ENCODE measurements at regions not wholly inside any gene's neighbourhood (a gene's known extent, or its start where the extent isn't known, plus 50 kb on each side); places are given as distances from the start of the nearest gene placed in this dataset.
"Not testable (repeated sequence)": the region's sequence is repeated elsewhere in the genome, so short reads cannot be mapped to it uniquely, and the experiment has no call there.

DNA sequence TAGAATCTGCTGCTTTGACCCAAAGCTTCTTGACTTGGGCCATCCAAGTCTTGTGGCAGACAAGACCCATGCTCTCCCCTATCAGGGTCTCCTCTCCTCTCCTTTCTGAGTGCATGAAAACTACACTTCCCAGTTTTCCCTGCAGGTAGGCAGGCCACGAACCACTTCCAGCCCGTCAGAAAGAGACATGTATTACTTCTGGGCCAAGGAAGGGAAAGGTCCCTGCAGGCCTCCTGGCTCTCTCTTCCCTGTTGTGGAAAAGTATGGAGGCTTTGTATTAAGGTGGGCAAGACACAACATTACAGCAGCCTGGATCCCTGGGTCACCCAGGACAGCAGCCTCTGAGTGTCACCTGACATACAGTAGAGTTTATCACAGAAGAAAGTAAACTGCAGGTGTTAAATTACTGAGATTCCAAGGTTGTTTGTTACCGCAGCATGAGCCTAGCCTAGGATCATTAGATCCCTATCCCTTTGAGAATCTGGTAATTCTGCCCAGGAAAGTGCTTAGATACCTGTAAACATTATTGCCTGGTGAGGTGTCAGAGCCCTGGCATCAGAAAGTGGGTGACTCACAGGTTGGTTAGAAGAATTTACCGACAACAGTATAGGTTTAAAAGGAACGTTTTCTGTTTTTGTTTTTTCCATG lies 717.3 kb downstream of the MATN1 start:
- no peak for DNase-seq (ENCODE audit: low spot score)
- Mint-ChIP-seq H3K27me3 (ENCODE audit: insufficient read depth) (no peaks in the 10 kb centered on the region), H3K27ac (no peak overlapping the region), H3K4me1 (ENCODE audit: low read depth) (no peaks in the 10 kb centered on the region), H3K4me3 (no peak overlapping the region), H3K9me3 (no peaks in the 10 kb centered on the region), H3K36me3 (ENCODE audit: low read depth) (no peaks in the 10 kb centered on the region)
- intact Hi-C loops (cut with micrococcal nuclease) = no loop called here

DNA sequence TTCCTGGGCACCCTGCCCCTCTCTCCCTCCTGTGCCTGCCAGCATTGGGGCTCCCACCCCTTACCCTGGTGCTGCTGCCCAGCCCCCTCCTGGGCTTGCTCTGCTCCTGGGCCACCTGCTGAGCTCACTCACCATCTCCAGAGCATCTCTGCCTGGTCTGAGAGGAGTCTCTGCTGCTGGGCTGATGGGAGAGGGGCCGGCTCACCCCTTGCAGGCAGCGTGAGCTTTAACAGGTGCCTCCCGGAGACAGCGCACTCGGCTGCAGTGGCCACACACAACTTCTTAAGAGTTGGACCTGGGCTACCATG lies 721.7 kb downstream of the MATN1 start:
- H3K27me3 Mint-ChIP-seq (ENCODE audit: insufficient read depth) = no peaks in the 10 kb centered on the region
- no peaks in the 10 kb centered on the region for H3K36me3 Mint-ChIP-seq (ENCODE audit: low read depth)
- no peaks in the 10 kb centered on the region for H3K4me1 Mint-ChIP-seq (ENCODE audit: low read depth)
- no peaks in the 10 kb centered on the region for H3K9me3 Mint-ChIP-seq
- H3K27ac Mint-ChIP-seq = no peak overlapping the region
- DNase-seq (ENCODE audit: low spot score) = no peak
- no peak overlapping the region for H3K4me3 Mint-ChIP-seq
- intact Hi-C loops (cut with micrococcal nuclease) = no loop called here

- H3K27ac Mint-ChIP-seq = no peak overlapping the region
- no peak for DNase-seq (ENCODE audit: low spot score)
- no peaks in the 10 kb centered on the region for H3K27me3 Mint-ChIP-seq (ENCODE audit: insufficient read depth)
- H3K9me3 Mint-ChIP-seq = no peaks in the 10 kb centered on the region
- H3K4me1 Mint-ChIP-seq (ENCODE audit: low read depth) = no peaks in the 10 kb centered on the region
- no peak overlapping the region for H3K4me3 Mint-ChIP-seq
- no peaks in the 10 kb centered on the region for H3K36me3 Mint-ChIP-seq (ENCODE audit: low read depth)
- intact Hi-C loops (cut with micrococcal nuclease) = no loop called here
Observed at GRCh38 chr1:30001011-30001731, 722.2 kb downstream of the MATN1 start.

DNA sequence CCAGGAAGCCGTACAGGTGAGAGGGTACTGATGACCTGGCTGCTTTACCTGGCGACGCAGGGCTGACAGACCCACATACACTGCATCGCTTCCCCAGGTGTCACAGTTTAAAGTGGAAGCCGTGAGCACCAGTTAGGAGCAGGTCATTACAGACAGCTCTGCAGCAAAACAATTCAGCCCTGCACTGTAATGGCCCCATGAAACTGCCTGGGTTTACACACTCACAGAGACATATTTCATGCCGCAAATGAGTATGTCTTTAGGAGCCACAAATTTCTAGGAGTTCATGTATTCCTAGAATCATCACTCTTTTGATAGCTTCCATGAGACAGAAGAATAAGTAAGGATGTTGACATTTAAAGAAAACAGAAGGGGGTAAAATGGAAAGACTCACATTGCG lies 723.1 kb downstream of the MATN1 start:
- intact Hi-C loops (cut with micrococcal nuclease) = no loop called here

GRCh38 chr1:29999595-29999994 lies 723.8 kb downstream of the MATN1 start:
- Mint-ChIP-seq H3K9me3 (peaks cover 5% of the 10 kb centered on the region), H3K27ac (no peak overlapping the region), H3K4me1 (ENCODE audit: low read depth) (no peaks in the 10 kb centered on the region), H3K36me3 (ENCODE audit: low read depth) (no peaks in the 10 kb centered on the region), H3K27me3 (ENCODE audit: insufficient read depth) (no peaks in the 10 kb centered on the region), H3K4me3 (no peak overlapping the region)
- intact Hi-C loops (cut with micrococcal nuclease) = no loop called here
- no peak for DNase-seq (ENCODE audit: low spot score)

More for the DNA sequence above, 723.1 kb downstream of the MATN1 start:
- H3K4me1 Mint-ChIP-seq (ENCODE audit: low read depth) = no peaks in the 10 kb centered on the region
- H3K27me3 Mint-ChIP-seq (ENCODE audit: insufficient read depth) = no peaks in the 10 kb centered on the region
- H3K27ac Mint-ChIP-seq = no peak overlapping the region
- no peak for DNase-seq (ENCODE audit: low spot score)
- no peak overlapping the region for H3K4me3 Mint-ChIP-seq
- H3K36me3 Mint-ChIP-seq (ENCODE audit: low read depth) = no peaks in the 10 kb centered on the region
- H3K9me3 Mint-ChIP-seq = peaks cover under 1% of the 10 kb centered on the region

GRCh38 chr1:29998686-29999085 lies 724.7 kb downstream of the MATN1 start:
- no peak overlapping the region for H3K4me3 Mint-ChIP-seq
- H3K36me3 Mint-ChIP-seq (ENCODE audit: low read depth) = no peaks in the 10 kb centered on the region
- H3K27ac Mint-ChIP-seq = no peak overlapping the region
- intact Hi-C loops (cut with micrococcal nuclease) = no loop called here
- DNase-seq (ENCODE audit: low spot score) = no peak
- peaks cover 10% of the 10 kb centered on the region for H3K9me3 Mint-ChIP-seq
- no peaks in the 10 kb centered on the region for H3K4me1 Mint-ChIP-seq (ENCODE audit: low read depth)
- no peaks in the 10 kb centered on the region for H3K27me3 Mint-ChIP-seq (ENCODE audit: insufficient read depth)

- peaks cover 16% of the 10 kb centered on the region for H3K9me3 Mint-ChIP-seq
- H3K4me3 Mint-ChIP-seq; H3K36me3 Mint-ChIP-seq (ENCODE audit: low read depth); DNase-seq (ENCODE audit: low spot score); intact Hi-C loops (cut with micrococcal nuclease); H3K27ac Mint-ChIP-seq; H3K4me1 Mint-ChIP-seq (ENCODE audit: low read depth); H3K27me3 Mint-ChIP-seq (ENCODE audit: insufficient read depth): not testable (repeated sequence)
Observed at GRCh38 chr1:29997818-29998217, 725.6 kb downstream of the MATN1 start.

DNA sequence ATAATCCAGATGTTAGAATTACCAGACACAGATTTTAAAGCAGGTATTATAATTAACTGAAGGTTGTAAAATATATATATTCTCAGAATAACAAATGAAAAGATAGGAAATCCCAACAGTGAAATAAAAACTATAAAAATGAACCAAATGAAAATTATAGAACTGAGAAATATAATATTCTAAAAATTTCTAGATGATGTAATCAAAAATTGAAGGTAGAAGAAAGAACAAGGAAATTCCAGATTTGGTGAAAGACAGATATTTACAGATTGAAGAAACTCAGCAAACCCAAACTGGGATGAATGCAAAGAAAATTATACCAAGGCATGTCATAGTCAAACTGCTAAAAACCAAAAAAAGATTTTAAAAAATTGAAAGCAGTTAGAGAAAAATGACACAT lies 729.4 kb downstream of the MATN1 start:
- no peak for DNase-seq (ENCODE audit: low spot score)
- no peak overlapping the region for H3K27ac Mint-ChIP-seq
- H3K4me3 Mint-ChIP-seq = no peak overlapping the region
- H3K9me3 Mint-ChIP-seq = peaks cover 16% of the 10 kb centered on the region
- H3K36me3 Mint-ChIP-seq (ENCODE audit: low read depth) = no peaks in the 10 kb centered on the region
- no peaks in the 10 kb centered on the region for H3K27me3 Mint-ChIP-seq (ENCODE audit: insufficient read depth)
- no peaks in the 10 kb centered on the region for H3K4me1 Mint-ChIP-seq (ENCODE audit: low read depth)
- intact Hi-C loops (cut with micrococcal nuclease) = no loop called here

DNA sequence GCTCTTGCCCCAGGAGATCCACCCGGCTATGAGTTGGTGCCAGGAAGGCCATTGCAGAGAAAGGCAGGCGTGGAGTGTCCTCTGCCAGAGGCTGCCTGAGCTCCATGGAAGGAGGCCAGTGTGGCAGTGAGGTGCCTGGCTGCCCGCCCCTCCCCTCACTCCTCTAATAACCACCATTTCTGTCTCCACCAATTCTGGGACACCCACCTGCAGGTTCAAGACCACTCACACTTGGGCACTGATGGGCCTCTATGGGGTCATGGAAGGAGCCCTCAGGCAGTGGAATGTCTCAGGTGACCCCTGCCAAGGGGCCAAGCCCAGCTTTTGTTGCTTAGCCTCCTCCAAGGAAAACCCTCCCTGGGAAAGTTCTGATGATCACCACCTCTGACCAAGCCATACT lies 731.6 kb downstream of the MATN1 start:
- H3K4me1 Mint-ChIP-seq (ENCODE audit: low read depth) = no peaks in the 10 kb centered on the region
- no peak for DNase-seq (ENCODE audit: low spot score)
- H3K36me3 Mint-ChIP-seq (ENCODE audit: low read depth) = no peaks in the 10 kb centered on the region
- H3K27me3 Mint-ChIP-seq (ENCODE audit: insufficient read depth) = no peaks in the 10 kb centered on the region
- no peak overlapping the region for H3K4me3 Mint-ChIP-seq
- no peak overlapping the region for H3K27ac Mint-ChIP-seq
- intact Hi-C loops (cut with micrococcal nuclease) = no loop called here
- H3K9me3 Mint-ChIP-seq = peaks cover 16% of the 10 kb centered on the region

- H3K4me3 Mint-ChIP-seq = no peak overlapping the region
- intact Hi-C loops (cut with micrococcal nuclease) = no loop called here
Observed at GRCh38 chr1:29991025-29991424, 732.4 kb downstream of the MATN1 start.

DNA sequence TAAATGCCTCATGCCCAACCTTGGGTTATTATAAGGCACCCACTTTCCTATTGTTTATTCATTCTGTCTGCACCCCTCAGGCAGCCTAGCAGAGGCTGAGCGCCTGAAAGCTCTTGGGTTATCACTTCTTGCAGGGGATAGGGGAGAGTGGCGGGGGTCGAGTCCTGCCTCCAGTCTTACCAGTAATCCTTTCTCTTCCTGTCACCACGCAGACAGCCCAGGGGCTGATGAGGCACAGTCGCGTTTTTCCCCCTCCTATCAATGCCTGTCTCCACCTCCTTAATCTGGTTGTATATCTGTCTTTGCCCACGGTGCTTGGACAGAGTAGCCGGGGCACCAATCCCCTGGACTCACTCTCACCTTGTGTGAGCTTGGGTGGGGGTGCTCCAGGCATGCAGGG lies 733.1 kb downstream of the MATN1 start:
- no peak overlapping the region for H3K27ac Mint-ChIP-seq
- peaks cover 16% of the 10 kb centered on the region for H3K9me3 Mint-ChIP-seq

More at GRCh38 chr1:29991025-29991424, 732.4 kb downstream of the MATN1 start:
- Mint-ChIP-seq H3K4me1 (ENCODE audit: low read depth) (no peaks in the 10 kb centered on the region), H3K36me3 (ENCODE audit: low read depth) (no peaks in the 10 kb centered on the region), H3K27me3 (ENCODE audit: insufficient read depth) (no peaks in the 10 kb centered on the region), H3K9me3 (peaks cover 16% of the 10 kb centered on the region), H3K27ac (no peak overlapping the region)
- DNase-seq (ENCODE audit: low spot score) = no peak

GRCh38 chr1:29986986-29987385 lies 736.4 kb downstream of the MATN1 start:
- Mint-ChIP-seq H3K4me3 (no peak overlapping the region), H3K27ac (no peak overlapping the region), H3K9me3 (no peaks in the 10 kb centered on the region), H3K4me1 (ENCODE audit: low read depth) (no peaks in the 10 kb centered on the region), H3K27me3 (ENCODE audit: insufficient read depth) (no peaks in the 10 kb centered on the region), H3K36me3 (ENCODE audit: low read depth) (no peaks in the 10 kb centered on the region)
- intact Hi-C loops (cut with micrococcal nuclease) = no loop called here
- DNase-seq (ENCODE audit: low spot score) = no peak

More for the DNA sequence above, 733.1 kb downstream of the MATN1 start:
- DNase-seq (ENCODE audit: low spot score) = no peak
- no peak overlapping the region for H3K4me3 Mint-ChIP-seq
- intact Hi-C loops (cut with micrococcal nuclease) = no loop called here
- H3K4me1 Mint-ChIP-seq (ENCODE audit: low read depth) = no peaks in the 10 kb centered on the region
- H3K36me3 Mint-ChIP-seq (ENCODE audit: low read depth) = no peaks in the 10 kb centered on the region
- H3K27me3 Mint-ChIP-seq (ENCODE audit: insufficient read depth) = no peaks in the 10 kb centered on the region

DNA sequence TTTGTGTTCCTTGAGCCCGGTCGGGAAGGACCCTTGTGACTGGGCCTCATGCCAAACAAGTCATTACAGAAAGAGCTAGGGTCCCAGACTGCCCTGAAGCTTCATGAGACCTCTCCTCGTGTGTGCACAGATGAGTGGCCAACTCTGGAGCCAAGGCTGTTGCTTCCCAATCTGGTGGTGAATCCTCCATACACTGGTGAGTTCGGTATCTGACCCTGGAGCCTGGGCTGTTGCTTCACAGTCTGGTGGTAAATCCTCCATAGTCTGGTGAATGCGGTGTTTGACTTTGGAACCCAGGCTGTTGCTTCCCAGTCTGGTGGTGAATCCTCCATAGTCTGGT lies 737.8 kb downstream of the MATN1 start:
- no peaks in the 10 kb centered on the region for H3K9me3 Mint-ChIP-seq
- no peaks in the 10 kb centered on the region for H3K4me1 Mint-ChIP-seq (ENCODE audit: low read depth)
- no peak overlapping the region for H3K4me3 Mint-ChIP-seq
- no peak overlapping the region for H3K27ac Mint-ChIP-seq
- H3K27me3 Mint-ChIP-seq (ENCODE audit: insufficient read depth) = no peaks in the 10 kb centered on the region
- no peak for DNase-seq (ENCODE audit: low spot score)
- no peaks in the 10 kb centered on the region for H3K36me3 Mint-ChIP-seq (ENCODE audit: low read depth)
- intact Hi-C loops (cut with micrococcal nuclease) = no loop called here

All from activated T-helper 1 cell treated with anti-CD3 and anti-CD28 coated beads, Interleukin-12 subunit alpha, Interleukin-12 subunit beta, Interleukin-2, Interleukin-4 antibody, amounts not matched to agents 30 ng/mL and 10 ng/mL and 1 ng/mL, durations not matched to agents 14 hours and 24 hours and 36 hours (primary cell).